ENCODE measurements at regions not wholly inside any gene's neighbourhood (a gene's known extent, or its start where the extent isn't known, plus 50 kb on each side); places are given as distances from the start of the nearest gene placed in this dataset.

- DNase-seq (ENCODE audit: low spot score): no peak
- no peak overlapping the region for H3K4me2 ChIP-seq (ENCODE audit: insufficient read depth, low read length, poor library complexity, severe bottlenecking)
- H3K4ac ChIP-seq (ENCODE audit: low read length): no peak overlapping the region
- H3K27me3 ChIP-seq (ENCODE audit: control insufficient read depth in 3 of 3, insufficient read depth in 3 of 3, low read depth in 1 of 3, low read length in 3 of 3): no peaks in the 10 kb centered on the region
- no peaks in the 10 kb centered on the region for H3K4me1 ChIP-seq (ENCODE audit: control insufficient read depth in 2 of 2, insufficient read depth in 1 of 2, low read depth in 1 of 2, low read length in 2 of 2)
- no peak overlapping the region for H2BK5ac ChIP-seq (ENCODE audit: low read length)
- no peak overlapping the region for H3K9ac ChIP-seq (ENCODE audit: low read depth, low read length, poor library complexity)
- H2BK120ac ChIP-seq (ENCODE audit: low read depth, low read length): no peak overlapping the region
- no peak overlapping the region for H2AFZ ChIP-seq (ENCODE audit: low read length)
- no peak overlapping the region for H3K18ac ChIP-seq (ENCODE audit: low read length)
- H3K9me3 ChIP-seq (replicated peaks in 1 of 2; ENCODE audit: control insufficient read depth in 2 of 2, insufficient read depth in 1 of 2, low read depth in 1 of 2, low read length in 2 of 2): peaks cover 0 to 1% of the 10 kb centered on the region in 2 donors
- no peak overlapping the region for H3K14ac ChIP-seq (ENCODE audit: low read length)
- H3K36me3 ChIP-seq (replicated peaks in 1 of 2; ENCODE audit: control insufficient read depth in 2 of 2, insufficient read depth in 2 of 2, low read length in 2 of 2): no peaks in the 10 kb centered on the region
- no peak overlapping the region for H3K27ac ChIP-seq (replicated peaks; ENCODE audit: low read length)
- no peak overlapping the region for H3K23ac ChIP-seq (ENCODE audit: low read depth, low read length, poor library complexity)
- H2BK15ac ChIP-seq (ENCODE audit: low read length): no peak overlapping the region
- no CpG with 5 or more reads among the region's 10 CpGs for WGBS, 2 donors (ENCODE audit: extremely low coverage in 2 of 2, insufficient read length in 2 of 2, insufficient replicate concordance in 1 of 2)
- H2AK5ac ChIP-seq (ENCODE audit: low read depth, low read length): no peak overlapping the region
- no peak overlapping the region for H4K91ac ChIP-seq (ENCODE audit: low read depth, low read length, poor library complexity)
- H2BK12ac ChIP-seq (ENCODE audit: low read length): no peak overlapping the region
- no peak overlapping the region for H3K4me3 ChIP-seq (ENCODE audit: low read length in 2 of 2)
- H3K79me1 ChIP-seq (ENCODE audit: low read depth, low read length): no peaks in the 10 kb centered on the region
- no peak overlapping the region for H4K8ac ChIP-seq (ENCODE audit: low read depth, low read length)
These were observed 708.4 kb downstream of the RNF144A start for GRCh38 chr2:7625392-7626138.

- Histone ChIP-seq H3K27ac (replicated peaks; ENCODE audit: low read length) (no peak overlapping the region), H3K79me1 (ENCODE audit: low read depth, low read length) (no peaks in the 10 kb centered on the region), H2AK5ac (ENCODE audit: low read depth, low read length) (no peak overlapping the region), H3K18ac (ENCODE audit: low read length) (no peak overlapping the region), H3K4ac (ENCODE audit: low read length) (no peak overlapping the region), H2BK12ac (ENCODE audit: low read length) (no peak overlapping the region), H3K14ac (ENCODE audit: low read length) (no peak overlapping the region), H2BK120ac (ENCODE audit: low read depth, low read length) (no peak overlapping the region), H4K91ac (ENCODE audit: low read depth, low read length, poor library complexity) (no peak overlapping the region), H3K4me3 (ENCODE audit: low read length in 2 of 2) (no peak overlapping the region), H2AFZ (ENCODE audit: low read length) (no peak overlapping the region), H2BK5ac (ENCODE audit: low read length) (no peak overlapping the region), H2BK15ac (ENCODE audit: low read length) (no peak overlapping the region), H3K9ac (ENCODE audit: low read depth, low read length, poor library complexity) (no peak overlapping the region), H3K27me3 (ENCODE audit: control insufficient read depth in 3 of 3, insufficient read depth in 3 of 3, low read depth in 1 of 3, low read length in 3 of 3) (no peaks in the 10 kb centered on the region), H3K4me1 (ENCODE audit: control insufficient read depth in 2 of 2, insufficient read depth in 1 of 2, low read depth in 1 of 2, low read length in 2 of 2) (no peaks in the 10 kb centered on the region), H3K23ac (ENCODE audit: low read depth, low read length, poor library complexity) (no peak overlapping the region), H4K8ac (ENCODE audit: low read depth, low read length) (no peak overlapping the region), H3K36me3 (replicated peaks in 1 of 2; ENCODE audit: control insufficient read depth in 2 of 2, insufficient read depth in 2 of 2, low read length in 2 of 2) (no peaks in the 10 kb centered on the region), H3K4me2 (ENCODE audit: insufficient read depth, low read length, poor library complexity, severe bottlenecking) (no peak overlapping the region), H3K9me3 (replicated peaks in 1 of 2; ENCODE audit: control insufficient read depth in 2 of 2, insufficient read depth in 1 of 2, low read depth in 1 of 2, low read length in 2 of 2) (peaks cover 0 to 1% of the 10 kb centered on the region in 2 donors)
- no peak for DNase-seq (ENCODE audit: low spot score)
- no CpG with 5 or more reads among the region's 6 CpGs for WGBS, 2 donors (ENCODE audit: extremely low coverage in 2 of 2, insufficient read length in 2 of 2, insufficient replicate concordance in 1 of 2)
These were observed 708.9 kb downstream of the RNF144A start for GRCh38 chr2:7626139-7626537.

- no peak overlapping the region for H2BK12ac ChIP-seq (ENCODE audit: low read length)
- H2AK5ac ChIP-seq (ENCODE audit: low read depth, low read length): no peak overlapping the region
- no peak overlapping the region for H4K8ac ChIP-seq (ENCODE audit: low read depth, low read length)
- H2BK15ac ChIP-seq (ENCODE audit: low read length): no peak overlapping the region
- H3K4ac ChIP-seq (ENCODE audit: low read length): no peak overlapping the region
- no peak overlapping the region for H3K18ac ChIP-seq (ENCODE audit: low read length)
- no peak overlapping the region for H3K23ac ChIP-seq (ENCODE audit: low read depth, low read length, poor library complexity)
- H3K36me3 ChIP-seq (replicated peaks in 1 of 2; ENCODE audit: control insufficient read depth in 2 of 2, insufficient read depth in 2 of 2, low read length in 2 of 2): no peaks in the 10 kb centered on the region
- H3K9ac ChIP-seq (ENCODE audit: low read depth, low read length, poor library complexity): no peak overlapping the region
- H3K79me1 ChIP-seq (ENCODE audit: low read depth, low read length): no peaks in the 10 kb centered on the region
- H3K4me1 ChIP-seq (ENCODE audit: control insufficient read depth in 2 of 2, insufficient read depth in 1 of 2, low read depth in 1 of 2, low read length in 2 of 2): no peaks in the 10 kb centered on the region
- no peaks in the 10 kb centered on the region for H3K9me3 ChIP-seq (replicated peaks in 1 of 2; ENCODE audit: control insufficient read depth in 2 of 2, insufficient read depth in 1 of 2, low read depth in 1 of 2, low read length in 2 of 2)
- WGBS, 2 donors (ENCODE audit: extremely low coverage in 2 of 2, insufficient read length in 2 of 2, insufficient replicate concordance in 1 of 2): no CpG with 5 or more reads among the region's 3 CpGs
- no peak overlapping the region for H2BK5ac ChIP-seq (ENCODE audit: low read length)
- H3K27me3 ChIP-seq (ENCODE audit: control insufficient read depth in 3 of 3, insufficient read depth in 3 of 3, low read depth in 1 of 3, low read length in 3 of 3): no peaks in the 10 kb centered on the region
- no peak overlapping the region for H4K91ac ChIP-seq (ENCODE audit: low read depth, low read length, poor library complexity)
- no peak overlapping the region for H2BK120ac ChIP-seq (ENCODE audit: low read depth, low read length)
- no peak for DNase-seq (ENCODE audit: low spot score)
- H3K14ac ChIP-seq (ENCODE audit: low read length): no peak overlapping the region
- H3K27ac ChIP-seq (replicated peaks; ENCODE audit: low read length): no peak overlapping the region
- H3K4me3 ChIP-seq (ENCODE audit: low read length in 2 of 2): no peak overlapping the region
- H2AFZ ChIP-seq (ENCODE audit: low read length): no peak overlapping the region
- H3K4me2 ChIP-seq (ENCODE audit: insufficient read depth, low read length, poor library complexity, severe bottlenecking): no peak overlapping the region
These were observed 710.4 kb downstream of the RNF144A start for GRCh38 chr2:7627583-7627982.

GRCh38 chr2:7632420-7632819, 715.2 kb downstream of the RNF144A start:
- Histone ChIP-seq H2BK15ac (ENCODE audit: low read length) (no peak overlapping the region), H3K9ac (ENCODE audit: low read depth, low read length, poor library complexity) (no peak overlapping the region), H3K4me2 (ENCODE audit: insufficient read depth, low read length, poor library complexity, severe bottlenecking) (no peak overlapping the region), H4K8ac (ENCODE audit: low read depth, low read length) (no peak overlapping the region), H2AFZ (ENCODE audit: low read length) (no peak overlapping the region), H3K23ac (ENCODE audit: low read depth, low read length, poor library complexity) (no peak overlapping the region), H3K27me3 (ENCODE audit: control insufficient read depth in 3 of 3, insufficient read depth in 3 of 3, low read depth in 1 of 3, low read length in 3 of 3) (no peaks in the 10 kb centered on the region), H3K36me3 (replicated peaks in 1 of 2; ENCODE audit: control insufficient read depth in 2 of 2, insufficient read depth in 2 of 2, low read length in 2 of 2) (no peaks in the 10 kb centered on the region), H3K4me1 (ENCODE audit: control insufficient read depth in 2 of 2, insufficient read depth in 1 of 2, low read depth in 1 of 2, low read length in 2 of 2) (no peaks in the 10 kb centered on the region), H3K79me1 (ENCODE audit: low read depth, low read length) (no peaks in the 10 kb centered on the region), H3K4ac (ENCODE audit: low read length) (no peak overlapping the region), H2BK12ac (ENCODE audit: low read length) (no peak overlapping the region), H3K27ac (replicated peaks; ENCODE audit: low read length) (no peak overlapping the region), H2BK120ac (ENCODE audit: low read depth, low read length) (no peak overlapping the region), H3K4me3 (ENCODE audit: low read length in 2 of 2) (no peak overlapping the region), H3K18ac (ENCODE audit: low read length) (no peak overlapping the region), H2AK5ac (ENCODE audit: low read depth, low read length) (no peak overlapping the region), H4K91ac (ENCODE audit: low read depth, low read length, poor library complexity) (no peak overlapping the region), H3K14ac (ENCODE audit: low read length) (no peak overlapping the region), H2BK5ac (ENCODE audit: low read length) (no peak overlapping the region), H3K9me3 (replicated peaks in 1 of 2; ENCODE audit: control insufficient read depth in 2 of 2, insufficient read depth in 1 of 2, low read depth in 1 of 2, low read length in 2 of 2) (no peaks in the 10 kb centered on the region)
- no peak for DNase-seq (ENCODE audit: low spot score)
- WGBS, 2 donors (ENCODE audit: extremely low coverage in 2 of 2, insufficient read length in 2 of 2, insufficient replicate concordance in 1 of 2): no CpG with 5 or more reads among the region's 4 CpGs

Measured in neuronal stem cell (in vitro differentiated cells).